IMR-90 (cell line): ENCODE measurements at regions not wholly inside any gene's neighbourhood (a gene's known extent, or its start where the extent isn't known, plus 50 kb on each side); places are given as distances from the start of the nearest gene placed in this dataset.

Experiments used
- ATAC-seq: fragments of 200-7000 bp; cut with Tn5 transposase; 2 replicates; pipeline ENCODE4 v1.9.1; 2020; ENCODE audit warnings: low read depth, mild to moderate bottlenecking, moderate library complexity
- BruUV-seq: library from RNA; stranded (reverse); fragments of 400-500 nt; replicated peaks from 2 replicates; lab custom pipeline; 2021; lab: Mats Ljungman, UMichigan
- CTCF ChIA-PET: fragments of 300-600 bp; formaldehyde crosslinking; extraction: SDS; loops from one replicate; lab custom pipeline; 2021; ENCODE audit warnings: antibody characterized with exemption; lab: Yijun Ruan, JAX
- POLR2A ChIA-PET: fragments of 300-600 bp; sonication (Branson Sonifier 250); formaldehyde crosslinking; loops from one replicate; lab custom pipeline; 2022; ENCODE audit warnings: antibody characterized with exemption; ENCODE audit not compliant: unreplicated experiment; lab: Charles Lee
- DNase-seq: peaks from one replicate; pipeline ENCODE4 v3.0.0; 2013
- H2AFZ ChIP-seq: replicated peaks from 2 replicates; pipeline ENCODE3; 2013; ENCODE audit warnings: low read length, mild to moderate bottlenecking; ENCODE audit not compliant: poor library complexity
- H2AK5ac ChIP-seq: 2 replicates; pipeline ENCODE4 v1.6.1; 2013; ENCODE audit warnings: low read depth, low read length, inconsistent platforms
- H2AK9ac ChIP-seq: replicated peaks from 2 replicates; pipeline ENCODE3; 2013; ENCODE audit warnings: mild to moderate bottlenecking, low read depth, low read length, moderate library complexity; ENCODE audit not compliant: poor library complexity
- H2BK120ac ChIP-seq: 2 replicates; pipeline ENCODE4 v1.6.1; 2013; ENCODE audit warnings: low read depth, low read length, inconsistent platforms
- H2BK15ac ChIP-seq: 3 replicates; pipeline ENCODE4 v1.6.1; 2013; ENCODE audit warnings: low read depth, low read length, inconsistent platforms
- H2BK20ac ChIP-seq: 2 replicates; pipeline ENCODE4 v1.6.1; 2013; ENCODE audit warnings: low read depth, mild to moderate bottlenecking, inconsistent platforms, low read length, moderate library complexity
- H2BK5ac ChIP-seq: 2 replicates; pipeline ENCODE4 v1.6.1; 2013; ENCODE audit warnings: mild to moderate bottlenecking, low read depth, low read length, inconsistent platforms; ENCODE audit not compliant: poor library complexity, severe bottlenecking
- H3K14ac ChIP-seq: replicated peaks from 2 replicates; pipeline ENCODE4 v1.6.1; 2013; ENCODE audit warnings: low read depth, low read length, inconsistent platforms
- H3K18ac ChIP-seq: 2 replicates; pipeline ENCODE4 v1.6.1; 2013; ENCODE audit warnings: low read depth, low read length, control low read depth
- H3K23ac ChIP-seq: 2 replicates; pipeline ENCODE4 v1.6.1; 2013; ENCODE audit warnings: low read depth, low read length, inconsistent platforms
- H3K27ac ChIP-seq: 2 replicates; pipeline ENCODE4 v1.5.1; 2013; ENCODE audit warnings: mild to moderate bottlenecking, control low read depth, low read length; ENCODE audit not compliant: insufficient read depth
- H3K27me3 ChIP-seq: 2 replicates; pipeline ENCODE4 v1.6.1; 2013; ENCODE audit warnings: low read length; ENCODE audit not compliant: control insufficient read depth, insufficient read depth
- H3K36me3 ChIP-seq: 2 replicates; pipeline ENCODE4 v1.6.1; 2013; ENCODE audit warnings: low read length, mixed read lengths; ENCODE audit not compliant: control insufficient read depth, insufficient read depth
- H3K4ac ChIP-seq: 2 replicates; pipeline ENCODE4 v1.6.1; 2013; ENCODE audit warnings: low read depth, low read length, inconsistent platforms
- H3K4me1 ChIP-seq: 2 replicates; pipeline ENCODE4 v1.6.1; 2013; ENCODE audit warnings: low read length, mixed read lengths; ENCODE audit not compliant: control insufficient read depth, insufficient read depth
- H3K4me2 ChIP-seq: 2 replicates; pipeline ENCODE4 v1.6.1; 2013; ENCODE audit warnings: low read depth, mild to moderate bottlenecking, control low read depth, low read length, moderate library complexity
- H3K4me3 ChIP-seq: 2 replicates; pipeline ENCODE4 v1.5.1; 2013; ENCODE audit warnings: low read depth, mild to moderate bottlenecking, control low read depth, low read length, moderate library complexity; ENCODE audit not compliant: insufficient read depth
- H3K56ac ChIP-seq: 2 replicates; pipeline ENCODE4 v1.6.1; 2013; ENCODE audit warnings: low read length, inconsistent platforms; ENCODE audit not compliant: insufficient read depth; ENCODE audit errors: extremely low read depth
- H3K79me1 ChIP-seq, 2 experiments: 2 replicates each; pipeline ENCODE4 v1.6.1; 2013; ENCODE audit warnings: low read length in 2 of 2, inconsistent platforms in 1 of 2, low read depth in 1 of 2
- H3K9ac ChIP-seq: 2 replicates; pipeline ENCODE4 v1.6.1; 2013; ENCODE audit warnings: low read depth, low read length, control low read depth
- H3K9me1 ChIP-seq: 2 replicates; pipeline ENCODE4 v1.6.1; 2013; ENCODE audit warnings: low read length, inconsistent platforms; ENCODE audit not compliant: insufficient read depth
- H3K9me3 ChIP-seq: 2 replicates; pipeline ENCODE4 v1.6.1; 2013; ENCODE audit warnings: low read length; ENCODE audit not compliant: control insufficient read depth, insufficient read depth
- H4K20me1 ChIP-seq: 2 replicates; pipeline ENCODE4 v1.6.1; 2013; ENCODE audit warnings: low read length, inconsistent platforms; ENCODE audit not compliant: insufficient read depth
- H4K5ac ChIP-seq: 2 replicates; pipeline ENCODE4 v1.6.1; 2013; ENCODE audit warnings: mild to moderate bottlenecking, low read depth, low read length, control low read depth
- H4K8ac ChIP-seq, 2 experiments: 2 replicates each; pipeline ENCODE4 v1.6.1; 2013; ENCODE audit warnings: low read depth in 2 of 2, low read length in 2 of 2, control low read depth in 1 of 2, inconsistent platforms in 1 of 2
- H4K91ac ChIP-seq: 2 replicates; pipeline ENCODE4 v1.6.1; 2013; ENCODE audit warnings: low read depth, low read length, inconsistent platforms; ENCODE audit not compliant: insufficient read depth
- BHLHE40 ChIP-seq: fragments of 150-350 bp; IDR thresholded peaks from 2 replicates; pipeline ENCODE4 v1.6.1; 2016; ENCODE audit warnings: mild to moderate bottlenecking, low read depth, low read length
- CEBPB ChIP-seq: IDR thresholded peaks from 2 replicates; pipeline ENCODE4 v1.6.1; 2012; ENCODE audit warnings: low read depth, low read length, improper control_type of control experiment
- CHD1 ChIP-seq: IDR thresholded peaks from 2 replicates; pipeline ENCODE4 v1.6.1; 2012; ENCODE audit warnings: low read depth, low read length, improper control_type of control experiment
- FOS ChIP-seq: fragments of 150-350 bp; IDR thresholded peaks from 2 replicates; pipeline ENCODE4 v1.6.1; 2016; ENCODE audit warnings: low read depth, low read length
- MAFK ChIP-seq: IDR thresholded peaks from 2 replicates; pipeline ENCODE4 v1.6.1; 2012; ENCODE audit warnings: low read depth, low read length, improper control_type of control experiment
- MAZ ChIP-seq: IDR thresholded peaks from 2 replicates; pipeline ENCODE4 v1.6.1; 2012; ENCODE audit warnings: low read depth, mild to moderate bottlenecking, low read length, improper control_type of control experiment, moderate library complexity, borderline replicate concordance
- MXI1 ChIP-seq: IDR thresholded peaks from 2 replicates; pipeline ENCODE4 v1.6.1; 2012; ENCODE audit warnings: low read depth, mild to moderate bottlenecking, low read length, moderate library complexity, borderline replicate concordance
- NFE2L2 ChIP-seq: fragments of 150-350 bp; IDR thresholded peaks from 2 replicates; pipeline ENCODE4 v1.6.1; 2016; ENCODE audit warnings: low read depth, mild to moderate bottlenecking, low read length
- POLR2A ChIP-seq: IDR thresholded peaks from 2 replicates; pipeline ENCODE4 v1.6.1; 2012; ENCODE audit warnings: mild to moderate bottlenecking, low read depth, low read length
- RAD21 ChIP-seq: IDR thresholded peaks from 2 replicates; pipeline ENCODE4 v1.6.1; 2012; ENCODE audit warnings: low read length, improper control_type of control experiment
- RCOR1 ChIP-seq: IDR thresholded peaks from 2 replicates; pipeline ENCODE4 v1.6.1; 2012; ENCODE audit warnings: mild to moderate bottlenecking, low read length, improper control_type of control experiment; ENCODE audit not compliant: insufficient replicate concordance
- RFX5 ChIP-seq: IDR thresholded peaks from 2 replicates; pipeline ENCODE4 v1.8.0; 2012; ENCODE audit warnings: low read depth, mild to moderate bottlenecking, low read length, moderate library complexity
- SMC3 ChIP-seq: fragments of 150-350 bp; IDR thresholded peaks from 2 replicates; pipeline ENCODE4 v1.6.1; 2016; ENCODE audit warnings: low read depth, mild to moderate bottlenecking, antibody characterized with exemption, low read length, moderate library complexity
- WGBS, 2 experiments: methylation state at CpG; one replicate each; pipeline versions ENCODE4 v1.1.5 to v1.1.7; 2013; ENCODE audit warnings: missing lambda C conversion rate in 2 of 2; ENCODE audit not compliant: insufficient read length in 1 of 2; ENCODE audit errors: extremely low coverage in 2 of 2; 5-methylcytosine and 5-hydroxymethylcytosine counted together
- dilution Hi-C: fragments of 300-500 bp; cut with HindIII; formaldehyde crosslinking; loops from one replicate; pipeline ENCODE4 v1.14.3; 2018; ENCODE audit warnings: low sequenced_read_pairs; ENCODE audit not compliant: unreplicated experiment
- in situ Hi-C: fragments of 300-500 bp; cut with MboI; formaldehyde crosslinking; loops from 3 replicates; pipeline ENCODE4 v1.14.3; 2019; ENCODE audit warnings: low sequenced_read_pairs, inconsistent platforms, mixed read lengths
- intact Hi-C: fragments of 100-400 bp; cut with micrococcal nuclease; formaldehyde crosslinking; loops from 2 replicates; pipeline ENCODE4 v1.10.0; 2022
- TF ChIP-seq, protein P1 (sequence below): fragments of 150-350 bp; IDR thresholded peaks from 2 replicates; pipeline ENCODE4 v1.6.1; 2016; ENCODE audit warnings: low read depth, mild to moderate bottlenecking, low read length, moderate library complexity, borderline replicate concordance
- TF ChIP-seq, protein P2 (sequence below): fragments of 150-350 bp; IDR thresholded peaks from 2 replicates; pipeline ENCODE4 v1.6.1; 2017; ENCODE audit warnings: mild to moderate bottlenecking, antibody characterized with exemption, low read length, low read depth
- TF ChIP-seq, protein P3 (sequence below): conservative IDR thresholded peaks from 2 replicates; pipeline ENCODE4 v1.5.1; 2012; ENCODE audit warnings: mild to moderate bottlenecking, low read depth, low read length, improper control_type of control experiment

GRCh38 chr10:28862219-28862618 lies 184.9 kb downstream of the BAMBI start:
- H3K27me3 ChIP-seq, result peaks cover 18% of the 10 kb centered on the region
- DNase-seq (no peak), ATAC-seq (no peak)
- no peak overlapping the region for H3K18ac ChIP-seq
- intact Hi-C loops (no loop called here), dilution Hi-C loops (no loop called here), in situ Hi-C loops (no loop called here)
- H3K79me1 ChIP-seq, result no peaks in the 10 kb centered on the region
- H3K9ac ChIP-seq, result no peak overlapping the region
- H4K8ac ChIP-seq, result no peak overlapping the region
- H3K4me1 ChIP-seq, result no peaks in the 10 kb centered on the region
- BruUV-seq, result no TSS peak
- H2BK15ac ChIP-seq, result no peak overlapping the region
- CTCF ChIA-PET, result interaction anchor here (0.7 kb wide), 1 partner anchor 80 kb away, joined by 3 read pairs; no protein-coding TSS in a partner anchor
- H4K91ac ChIP-seq, result no peak overlapping the region
- H2BK5ac ChIP-seq, result no peak overlapping the region
- peaks cover under 1% of the 10 kb centered on the region; the same call in 1 of the 2 replicates for H3K9me3 ChIP-seq
- no peak overlapping the region for H3K23ac ChIP-seq
- H3K4ac ChIP-seq, result no peak overlapping the region
- no peak overlapping the region for H2BK20ac ChIP-seq
- 80% methylated on average over 1 of the region's 2 CpGs; no CpG with 5 or more reads in 1 of the 2 experiments for WGBS, 2 experiments
- no peak overlapping the region for H3K27ac ChIP-seq
- no peak overlapping the region for H3K14ac ChIP-seq
- H3K36me3 ChIP-seq, result no peaks in the 10 kb centered on the region
- H2BK120ac ChIP-seq, result no peak overlapping the region
- H2AK9ac ChIP-seq, result no peak overlapping the region
- TF ChIP-seq, protein P1, sequence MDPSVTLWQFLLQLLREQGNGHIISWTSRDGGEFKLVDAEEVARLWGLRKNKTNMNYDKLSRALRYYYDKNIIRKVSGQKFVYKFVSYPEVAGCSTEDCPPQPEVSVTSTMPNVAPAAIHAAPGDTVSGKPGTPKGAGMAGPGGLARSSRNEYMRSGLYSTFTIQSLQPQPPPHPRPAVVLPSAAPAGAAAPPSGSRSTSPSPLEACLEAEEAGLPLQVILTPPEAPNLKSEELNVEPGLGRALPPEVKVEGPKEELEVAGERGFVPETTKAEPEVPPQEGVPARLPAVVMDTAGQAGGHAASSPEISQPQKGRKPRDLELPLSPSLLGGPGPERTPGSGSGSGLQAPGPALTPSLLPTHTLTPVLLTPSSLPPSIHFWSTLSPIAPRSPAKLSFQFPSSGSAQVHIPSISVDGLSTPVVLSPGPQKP, result no peak
- no peak for TF ChIP-seq CHD1
- TF ChIP-seq CEBPB, result no peak
- TF ChIP-seq FOS, result no peak
- no peak for TF ChIP-seq MAFK
- no peak for TF ChIP-seq RAD21
- TF ChIP-seq RFX5, result no peak
- TF ChIP-seq RCOR1, result no peak
- TF ChIP-seq MAZ, result no peak
- no peak for TF ChIP-seq SMC3
- no peak for TF ChIP-seq POLR2A
- TF ChIP-seq BHLHE40, result no peak
- no peak for TF ChIP-seq MXI1
- TF ChIP-seq, protein P2, sequence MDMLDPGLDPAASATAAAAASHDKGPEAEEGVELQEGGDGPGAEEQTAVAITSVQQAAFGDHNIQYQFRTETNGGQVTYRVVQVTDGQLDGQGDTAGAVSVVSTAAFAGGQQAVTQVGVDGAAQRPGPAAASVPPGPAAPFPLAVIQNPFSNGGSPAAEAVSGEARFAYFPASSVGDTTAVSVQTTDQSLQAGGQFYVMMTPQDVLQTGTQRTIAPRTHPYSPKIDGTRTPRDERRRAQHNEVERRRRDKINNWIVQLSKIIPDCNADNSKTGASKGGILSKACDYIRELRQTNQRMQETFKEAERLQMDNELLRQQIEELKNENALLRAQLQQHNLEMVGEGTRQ, result no peak
- TF ChIP-seq, protein P3, sequence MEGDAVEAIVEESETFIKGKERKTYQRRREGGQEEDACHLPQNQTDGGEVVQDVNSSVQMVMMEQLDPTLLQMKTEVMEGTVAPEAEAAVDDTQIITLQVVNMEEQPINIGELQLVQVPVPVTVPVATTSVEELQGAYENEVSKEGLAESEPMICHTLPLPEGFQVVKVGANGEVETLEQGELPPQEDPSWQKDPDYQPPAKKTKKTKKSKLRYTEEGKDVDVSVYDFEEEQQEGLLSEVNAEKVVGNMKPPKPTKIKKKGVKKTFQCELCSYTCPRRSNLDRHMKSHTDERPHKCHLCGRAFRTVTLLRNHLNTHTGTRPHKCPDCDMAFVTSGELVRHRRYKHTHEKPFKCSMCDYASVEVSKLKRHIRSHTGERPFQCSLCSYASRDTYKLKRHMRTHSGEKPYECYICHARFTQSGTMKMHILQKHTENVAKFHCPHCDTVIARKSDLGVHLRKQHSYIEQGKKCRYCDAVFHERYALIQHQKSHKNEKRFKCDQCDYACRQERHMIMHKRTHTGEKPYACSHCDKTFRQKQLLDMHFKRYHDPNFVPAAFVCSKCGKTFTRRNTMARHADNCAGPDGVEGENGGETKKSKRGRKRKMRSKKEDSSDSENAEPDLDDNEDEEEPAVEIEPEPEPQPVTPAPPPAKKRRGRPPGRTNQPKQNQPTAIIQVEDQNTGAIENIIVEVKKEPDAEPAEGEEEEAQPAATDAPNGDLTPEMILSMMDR, result no peak
- no peak for TF ChIP-seq NFE2L2
- H3K56ac ChIP-seq, result no peak overlapping the region
- H3K4me2 ChIP-seq, result no peak overlapping the region
- no peaks in the 10 kb centered on the region for H4K20me1 ChIP-seq
- H2AK5ac ChIP-seq, result no peak overlapping the region
- no peak overlapping the region for H3K4me3 ChIP-seq
- no peaks in the 10 kb centered on the region for H3K9me1 ChIP-seq
- no peak overlapping the region for H4K5ac ChIP-seq
- H2AFZ ChIP-seq, result no peak overlapping the region
- POLR2A ChIA-PET, result no interaction called here
